RCC 7860 (cell line): ENCODE measurements at regions not wholly inside any gene's neighbourhood (a gene's known extent, or its start where the extent isn't known, plus 50 kb on each side); places are given as distances from the start of the nearest gene placed in this dataset.
"Not testable (repeated sequence)": the region's sequence is repeated elsewhere in the genome, so short reads cannot be mapped to it uniquely, and the experiment has no call there.

Experiments used
- DNase-seq: peaks from one replicate; pipeline ENCODE4 v3.0.0-alpha.2; 2015; ENCODE audit warnings: low spot score
- FAIRE-seq: peaks from 2 replicates; lab custom pipeline; 2012; peaks lifted over from hg19 to GRCh38; lab: Jason Lieb, UNC

- FAIRE-seq (no peak), DNase-seq (no peak)
These were observed 61.0 kb downstream of the POLR2M start for GRCh38 chr15:57767481-57767880.

GRCh38 chr15:57769266-57769665, 62.8 kb downstream of the POLR2M start:
- FAIRE-seq (no peak), DNase-seq (no peak)

- no peak for FAIRE-seq
These were observed 64.0 kb downstream of the POLR2M start for GRCh38 chr15:57770495-57770894.

GRCh38 chr15:57772223-57772957, 65.9 kb downstream of the POLR2M start:
- DNase-seq, result no peak
- no peak for FAIRE-seq

More at GRCh38 chr15:57770495-57770894, 64.0 kb downstream of the POLR2M start:
- no peak for DNase-seq

- DNase-seq, result no peak
- no peak for FAIRE-seq
These were observed 66.5 kb downstream of the POLR2M start for GRCh38 chr15:57773051-57773450.

- no peak for FAIRE-seq
- DNase-seq, result no peak
These were observed 70.5 kb downstream of the POLR2M start for GRCh38 chr15:57777003-57777402.

- FAIRE-seq, result no peak
- DNase-seq, result no peak
These were observed 74.0 kb downstream of the POLR2M start for GRCh38 chr15:57780471-57780870.

- FAIRE-seq, result no peak
These were observed 76.2 kb downstream of the POLR2M start for GRCh38 chr15:57782731-57783130.

GRCh38 chr15:57784081-57784511, 77.6 kb downstream of the POLR2M start:
- no peak for DNase-seq
- no peak for FAIRE-seq

More at GRCh38 chr15:57782731-57783130, 76.2 kb downstream of the POLR2M start:
- no peak for DNase-seq

GRCh38 chr15:57785039-57785438, 78.5 kb downstream of the POLR2M start:
- no peak for FAIRE-seq

GRCh38 chr15:57785959-57786358, 79.4 kb downstream of the POLR2M start:
- FAIRE-seq (no peak), DNase-seq (no peak)

More at GRCh38 chr15:57785039-57785438, 78.5 kb downstream of the POLR2M start:
- no peak for DNase-seq

GRCh38 chr15:57789225-57789624, 82.7 kb downstream of the POLR2M start:
- DNase-seq, result no peak
- no peak for FAIRE-seq

GRCh38 chr15:57792724-57793449, 86.4 kb downstream of the POLR2M start:
- FAIRE-seq (no peak), DNase-seq (no peak)

- FAIRE-seq, result no peak
- no peak for DNase-seq
These were observed 88.7 kb downstream of the POLR2M start for GRCh38 chr15:57795261-57795660.

GRCh38 chr15:57796146-57796545, 89.6 kb downstream of the POLR2M start:
- DNase-seq (no peak), FAIRE-seq (no peak)

GRCh38 chr15:57797110-57797509, 90.6 kb downstream of the POLR2M start:
- no peak for DNase-seq
- no peak for FAIRE-seq

GRCh38 chr15:57797568-57798267, 91.2 kb downstream of the POLR2M start:
- FAIRE-seq, result no peak
- no peak for DNase-seq

- FAIRE-seq (no peak), DNase-seq (no peak)
These were observed 99.5 kb downstream of the POLR2M start for GRCh38 chr15:57806003-57806402.

GRCh38 chr15:57809285-57809684, 102.8 kb downstream of the POLR2M start:
- not testable (repeated sequence) for FAIRE-seq, DNase-seq

- no peak for FAIRE-seq
- DNase-seq, result no peak
These were observed 110.1 kb downstream of the POLR2M start for GRCh38 chr15:57816599-57816998.

GRCh38 chr15:57819646-57820045, 113.1 kb downstream of the POLR2M start:
- FAIRE-seq (no peak), DNase-seq (no peak)
